H1 (cell line): ENCODE measurements at regions not wholly inside any gene's neighbourhood (a gene's known extent, or its start where the extent isn't known, plus 50 kb on each side); places are given as distances from the start of the nearest gene placed in this dataset.
"Not testable (repeated sequence)": the region's sequence is repeated elsewhere in the genome, so short reads cannot be mapped to it uniquely, and the experiment has no call there.

Source experiments
- CTCF ChIA-PET: fragments of 300-600 bp; sonication (Branson Sonifier 250); formaldehyde crosslinking; loops from one replicate; lab custom pipeline; 2021; ENCODE audit not compliant: partially characterized antibody; lab: Charles Lee
- POLR2A ChIA-PET: fragments of 300-600 bp; sonication (Branson Sonifier 250); formaldehyde crosslinking; loops from one replicate; lab custom pipeline; 2021; ENCODE audit warnings: inconsistent platforms; ENCODE audit not compliant: partially characterized antibody; lab: Charles Lee
- DNase-seq, 2 experiments: peaks; one replicate each; pipeline versions ENCODE4 v3.0.0 to v3.0.0-alpha.2; 2010 to 2022; ENCODE audit warnings: low spot score in 2 of 2, low read depth in 1 of 2, mixed read lengths in 1 of 2
- FAIRE-seq: peaks from 2 replicates; lab custom pipeline; 2011; peaks lifted over from hg19 to GRCh38; lab: Jason Lieb, UNC
- H2AFZ ChIP-seq: 2 replicates; pipeline ENCODE4 v1.8.1; 2012; ENCODE audit warnings: low read length, inconsistent platforms
- H2AK5ac ChIP-seq: 2 replicates; pipeline ENCODE4 v1.6.1; 2013; ENCODE audit warnings: low read depth, low read length
- H2BK120ac ChIP-seq: replicated peaks from 2 replicates; pipeline ENCODE3; 2013; ENCODE audit warnings: low read depth, low read length, inconsistent platforms
- H2BK12ac ChIP-seq: 2 replicates; pipeline ENCODE4 v1.6.1; 2013; ENCODE audit warnings: low read depth, low read length
- H2BK15ac ChIP-seq: 2 replicates; pipeline ENCODE4 v1.6.1; 2013; ENCODE audit warnings: low read length
- H2BK20ac ChIP-seq: 2 replicates; pipeline ENCODE4 v1.6.1; 2013; ENCODE audit warnings: low read length
- H2BK5ac ChIP-seq: 2 replicates; pipeline ENCODE4 v1.6.1; 2013; ENCODE audit warnings: low read depth, low read length
- H3K14ac ChIP-seq: 2 replicates; pipeline ENCODE4 v1.6.1; 2013; ENCODE audit warnings: inconsistent platforms; ENCODE audit not compliant: insufficient read length
- H3K18ac ChIP-seq: 2 replicates; pipeline ENCODE4 v1.6.1; 2013; ENCODE audit warnings: low read length; ENCODE audit errors: extremely low read depth
- H3K23ac ChIP-seq: 2 replicates; pipeline ENCODE4 v1.6.1; 2013; ENCODE audit warnings: inconsistent platforms; ENCODE audit not compliant: insufficient read length
- H3K23me2 ChIP-seq: 2 replicates; pipeline ENCODE4 v1.6.1; 2013; ENCODE audit warnings: low read depth, low read length
- H3K27ac ChIP-seq: 2 replicates; pipeline ENCODE4 v1.6.1; 2011; ENCODE audit warnings: low read depth, low read length, inconsistent platforms
- H3K27me3 ChIP-seq, 4 experiments: replicated peaks in 1 of 4; 1 replicate in 1 of 4; 2 replicates in 3 of 4; pipeline versions ENCODE4 v1.6.1 to v1.8.1; 2011 to 2013; ENCODE audit warnings: low read length in 3 of 4, mild to moderate bottlenecking in 3 of 4, inconsistent platforms in 2 of 4, mixed read lengths in 2 of 4, moderate library complexity in 1 of 4; ENCODE audit not compliant: control insufficient read depth in 3 of 4, insufficient read depth in 3 of 4; ENCODE audit errors: extremely low read depth in 1 of 4
- H3K36me3 ChIP-seq, 4 experiments: 2 replicates each; pipeline versions ENCODE4 v1.6.1 to v1.8.1; 2011 to 2013; ENCODE audit warnings: mild to moderate bottlenecking in 4 of 4, low read length in 3 of 4, moderate library complexity in 2 of 4, control low read depth in 1 of 4, inconsistent platforms in 1 of 4; ENCODE audit not compliant: insufficient read depth in 4 of 4, control insufficient read depth in 2 of 4
- H3K4ac ChIP-seq: replicated peaks from 2 replicates; pipeline ENCODE3; 2013; ENCODE audit warnings: low read length, low read depth, mixed read lengths, inconsistent platforms; ENCODE audit not compliant: insufficient read length
- H3K4me1 ChIP-seq, 4 experiments: replicated peaks in 1 of 4; 1 replicate in 1 of 4; 2 replicates in 3 of 4; pipeline versions ENCODE4 v1.6.1 to v1.8.1; 2011 to 2013; ENCODE audit warnings: low read length in 3 of 4, inconsistent platforms in 2 of 4, mixed read lengths in 1 of 4; ENCODE audit not compliant: insufficient read depth in 4 of 4, control insufficient read depth in 3 of 4
- H3K4me2 ChIP-seq, 2 experiments: 2 replicates each; pipeline versions ENCODE4 v1.6.1 to v1.8.1; 2011 to 2013; ENCODE audit warnings: low read depth in 2 of 2, low read length in 2 of 2, control low read depth in 1 of 2, inconsistent platforms in 1 of 2, mild to moderate bottlenecking in 1 of 2; ENCODE audit not compliant: insufficient read depth in 1 of 2
- H3K4me3 ChIP-seq, 4 experiments: fragments of 200-600, 300-600 bp in 1 of 4; sonication (generic), shearing (Covaris generic), sonication (Bioruptor Twin) in 1 of 4; 2 replicates each; pipeline versions ENCODE4 v1.5.1 to v1.8.1; 2011 to 2016; ENCODE audit warnings: low read length in 4 of 4, low read depth in 3 of 4, control low read depth in 2 of 4, inconsistent platforms in 2 of 4, mild to moderate bottlenecking in 2 of 4, mixed read lengths in 1 of 4, moderate library complexity in 1 of 4; ENCODE audit not compliant: insufficient read depth in 2 of 4; ENCODE audit errors: extremely low read depth in 1 of 4
- H3K56ac ChIP-seq: replicated peaks from 2 replicates; pipeline ENCODE3; 2013; ENCODE audit warnings: low read depth, mild to moderate bottlenecking, mixed read lengths, low read length, inconsistent platforms; ENCODE audit not compliant: insufficient read length
- H3K79me1 ChIP-seq: 2 replicates; pipeline ENCODE4 v1.6.1; 2013; ENCODE audit warnings: low read depth, low read length, control low read depth
- H3K79me2 ChIP-seq, 2 experiments: 2 replicates each; pipeline versions ENCODE4 v1.6.1 to v1.8.1; 2012 to 2013; ENCODE audit warnings: low read length in 2 of 2, mild to moderate bottlenecking in 2 of 2, inconsistent platforms in 1 of 2; ENCODE audit not compliant: insufficient read depth in 2 of 2, control insufficient read depth in 1 of 2
- H3K9ac ChIP-seq, 4 experiments: replicated peaks in 1 of 4; 1 replicate in 1 of 4; 2 replicates in 3 of 4; pipeline versions ENCODE4 v1.6.1 to v1.8.1; 2011 to 2013; ENCODE audit warnings: low read depth in 3 of 4, low read length in 3 of 4, control low read depth in 2 of 4, mild to moderate bottlenecking in 2 of 4, moderate library complexity in 2 of 4, inconsistent platforms in 1 of 4; ENCODE audit errors: extremely low read depth in 1 of 4
- H3K9me3 ChIP-seq, 2 experiments: 2 replicates each; pipeline versions ENCODE4 v1.6.1 to v1.8.1; 2012 to 2013; ENCODE audit warnings: mild to moderate bottlenecking in 2 of 2, moderate library complexity in 2 of 2, control low read depth in 1 of 2, inconsistent platforms in 1 of 2, low read depth in 1 of 2, low read length in 1 of 2, mixed read lengths in 1 of 2; ENCODE audit not compliant: insufficient read depth in 2 of 2
- H4K20me1 ChIP-seq, 2 experiments: replicated peaks in 1 of 2; 2 replicates each; pipeline versions ENCODE3 to v1.8.1; 2011 to 2013; ENCODE audit warnings: inconsistent platforms in 2 of 2, low read length in 2 of 2, mild to moderate bottlenecking in 1 of 2; ENCODE audit not compliant: insufficient read depth in 2 of 2, control insufficient read depth in 1 of 2
- H4K5ac ChIP-seq: 2 replicates; pipeline ENCODE4 v1.6.1; 2013; ENCODE audit warnings: low read length, low read depth, mixed read lengths, inconsistent platforms; ENCODE audit not compliant: insufficient read length
- H4K8ac ChIP-seq: 2 replicates; pipeline ENCODE4 v1.8.0; 2013; ENCODE audit warnings: mild to moderate bottlenecking, moderate library complexity, low read length, inconsistent platforms; ENCODE audit not compliant: insufficient read depth; ENCODE audit errors: extremely low read depth
- H4K91ac ChIP-seq: replicated peaks from 2 replicates; pipeline ENCODE3; 2013; ENCODE audit warnings: low read length, mixed read lengths, inconsistent platforms; ENCODE audit not compliant: insufficient read length
- WGBS, 2 experiments: shearing (Covaris generic) in 1 of 2; methylation state at CpG; one replicate each; pipeline versions ENCODE4 v1.1.6 to v1.1.7; 2013 to 2015; ENCODE audit warnings: low lambda C conversion rate in 2 of 2, mixed read lengths in 2 of 2, inconsistent platforms in 1 of 2, low coverage in 1 of 2, missing lambda C conversion rate in 1 of 2; ENCODE audit not compliant: insufficient replicate concordance in 2 of 2, insufficient coverage in 1 of 2, insufficient read length in 1 of 2; ENCODE audit errors: extremely low coverage in 1 of 2, missing lambda C conversion rate in 1 of 2; 5-methylcytosine and 5-hydroxymethylcytosine counted together

- H2AK5ac ChIP-seq, H3K56ac ChIP-seq, H3K4ac ChIP-seq, H2BK20ac ChIP-seq, H3K27me3 ChIP-seq, H3K79me1 ChIP-seq, H2BK15ac ChIP-seq, H3K14ac ChIP-seq, H3K23ac ChIP-seq, H2BK5ac ChIP-seq, H2BK12ac ChIP-seq, FAIRE-seq, H3K79me2 ChIP-seq, POLR2A ChIA-PET, H3K4me2 ChIP-seq, H2AFZ ChIP-seq, H4K5ac ChIP-seq, H3K9ac ChIP-seq, H4K91ac ChIP-seq, DNase-seq, H3K4me1 ChIP-seq, H3K23me2 ChIP-seq, H3K9me3 ChIP-seq, H3K27ac ChIP-seq, H2BK120ac ChIP-seq, H3K18ac ChIP-seq, CTCF ChIA-PET, H3K4me3 ChIP-seq, H3K36me3 ChIP-seq, H4K8ac ChIP-seq, H4K20me1 ChIP-seq: not testable (repeated sequence)
- WGBS, 2 experiments = 98% methylated on average over 10 of the region's 13 CpGs; no CpG with 5 or more reads in 1 of the 2 experiments
Measured at GRCh38 chr9:25445721-25446120, 232.5 kb downstream of the TUSC1 start.
